RWPE2 (cell line): ENCODE measurements at regions not wholly inside any gene's neighbourhood (a gene's known extent, or its start where the extent isn't known, plus 50 kb on each side); places are given as distances from the start of the nearest gene placed in this dataset.

Experiments used
- ATAC-seq: fragments of 200-7000 bp; cut with Tn5 transposase; 3 replicates; pipeline ENCODE4 v1.9.1; 2021; ENCODE audit warnings: low read depth
- DNase-seq: peaks from one replicate; pipeline ENCODE4 v3.0.0-alpha.2; 2020; ENCODE audit warnings: low spot score
- H3K27ac ChIP-seq: fragments of 450-650 bp; 2 replicates; pipeline ENCODE4 v1.5.1; 2017; ENCODE audit warnings: mild to moderate bottlenecking; ENCODE audit not compliant: poor library complexity, severe bottlenecking
- H3K27me3 ChIP-seq: fragments of 250-450 bp; sonication (Bioruptor Pico); 2 replicates; pipeline ENCODE4 v1.5.1; 2021; ENCODE audit warnings: mild to moderate bottlenecking, moderate library complexity; ENCODE audit not compliant: insufficient read depth, poor library complexity, severe bottlenecking
- H3K36me3 ChIP-seq: fragments of 250-450 bp; sonication (Bioruptor Pico); 2 replicates; pipeline ENCODE4 v1.5.1; 2020; ENCODE audit warnings: low read depth, mild to moderate bottlenecking, moderate library complexity
- H3K4me1 ChIP-seq: fragments of 250-450 bp; sonication (Bioruptor Pico); 2 replicates; pipeline ENCODE4 v1.5.1; 2021; ENCODE audit warnings: mild to moderate bottlenecking, moderate library complexity; ENCODE audit not compliant: insufficient read depth, poor library complexity, severe bottlenecking
- H3K4me3 ChIP-seq: fragments of 250-450 bp; sonication (Bioruptor Pico); 2 replicates; pipeline ENCODE4 v1.5.1; 2021; ENCODE audit warnings: mild to moderate bottlenecking, moderate library complexity; ENCODE audit not compliant: severe bottlenecking
- H3K9me3 ChIP-seq: fragments of 250-450 bp; sonication (Bioruptor Pico); 2 replicates; pipeline ENCODE4 v1.5.1; 2021; ENCODE audit warnings: mild to moderate bottlenecking, moderate library complexity; ENCODE audit not compliant: severe bottlenecking
- TF ChIP-seq, protein P1 (sequence below): fragments of 450-650 bp; IDR thresholded peaks from one replicate; pipeline ENCODE4 v1.5.1; 2017; ENCODE audit warnings: mild to moderate bottlenecking, moderate library complexity; ENCODE audit not compliant: poor library complexity, severe bottlenecking

- no peak for ATAC-seq
- no peak overlapping the region for H3K4me3 ChIP-seq
- no peaks in the 10 kb centered on the region for H3K9me3 ChIP-seq
- DNase-seq: no peak
- no peak overlapping the region for H3K27ac ChIP-seq
- H3K27me3 ChIP-seq: no peaks in the 10 kb centered on the region
- TF ChIP-seq, protein P1, sequence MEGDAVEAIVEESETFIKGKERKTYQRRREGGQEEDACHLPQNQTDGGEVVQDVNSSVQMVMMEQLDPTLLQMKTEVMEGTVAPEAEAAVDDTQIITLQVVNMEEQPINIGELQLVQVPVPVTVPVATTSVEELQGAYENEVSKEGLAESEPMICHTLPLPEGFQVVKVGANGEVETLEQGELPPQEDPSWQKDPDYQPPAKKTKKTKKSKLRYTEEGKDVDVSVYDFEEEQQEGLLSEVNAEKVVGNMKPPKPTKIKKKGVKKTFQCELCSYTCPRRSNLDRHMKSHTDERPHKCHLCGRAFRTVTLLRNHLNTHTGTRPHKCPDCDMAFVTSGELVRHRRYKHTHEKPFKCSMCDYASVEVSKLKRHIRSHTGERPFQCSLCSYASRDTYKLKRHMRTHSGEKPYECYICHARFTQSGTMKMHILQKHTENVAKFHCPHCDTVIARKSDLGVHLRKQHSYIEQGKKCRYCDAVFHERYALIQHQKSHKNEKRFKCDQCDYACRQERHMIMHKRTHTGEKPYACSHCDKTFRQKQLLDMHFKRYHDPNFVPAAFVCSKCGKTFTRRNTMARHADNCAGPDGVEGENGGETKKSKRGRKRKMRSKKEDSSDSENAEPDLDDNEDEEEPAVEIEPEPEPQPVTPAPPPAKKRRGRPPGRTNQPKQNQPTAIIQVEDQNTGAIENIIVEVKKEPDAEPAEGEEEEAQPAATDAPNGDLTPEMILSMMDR: no peak
- H3K36me3 ChIP-seq: no peaks in the 10 kb centered on the region
- H3K4me1 ChIP-seq: no peaks in the 10 kb centered on the region
Observed at GRCh38 chr1:177561436-177561835, 390.7 kb downstream of the BRINP2 start.

DNA sequence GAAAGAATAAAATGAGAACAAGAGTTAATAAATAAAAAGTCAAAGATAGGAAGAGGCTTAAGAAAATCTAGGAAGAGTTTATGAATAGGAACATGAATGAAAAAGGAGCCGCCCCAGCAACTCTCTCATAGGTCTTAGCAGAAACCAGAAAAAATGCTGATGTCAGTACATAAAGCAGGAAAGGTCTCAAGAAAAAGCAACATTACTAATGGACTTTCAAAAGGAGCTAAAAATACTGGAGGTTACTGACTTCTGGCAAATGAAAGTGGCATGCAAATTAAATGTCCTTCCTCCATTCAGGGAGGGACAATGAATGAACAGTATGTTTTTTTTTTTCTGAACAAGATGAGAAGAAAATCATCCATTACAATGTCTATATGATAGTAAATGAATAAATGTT, 387.6 kb downstream of the BRINP2 start:
- Histone ChIP-seq H3K4me1 (no peaks in the 10 kb centered on the region), H3K9me3 (no peaks in the 10 kb centered on the region), H3K27ac (no peak overlapping the region), H3K36me3 (no peaks in the 10 kb centered on the region), H3K27me3 (no peaks in the 10 kb centered on the region), H3K4me3 (no peak overlapping the region)
- no peak for DNase-seq
- TF ChIP-seq, protein P1: no peak
- ATAC-seq: no peak

DNA sequence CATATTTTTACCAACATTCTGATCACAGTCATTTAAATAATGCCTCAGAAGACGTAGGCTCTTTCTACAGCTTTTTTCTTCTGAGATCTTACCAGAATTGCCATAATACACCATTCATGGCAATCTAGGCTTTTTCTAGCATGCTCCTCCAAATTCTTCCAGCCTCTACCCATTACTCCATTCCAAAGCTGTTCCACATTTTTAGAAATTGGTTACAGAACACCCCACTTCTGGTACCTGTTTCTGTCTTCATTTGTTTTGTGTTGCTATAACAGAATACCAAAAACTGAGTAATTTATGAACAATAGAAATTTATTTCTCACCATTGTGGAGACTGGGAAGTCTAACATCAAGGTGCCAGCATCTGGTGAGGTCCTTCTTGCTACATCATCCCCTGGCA, 385.4 kb downstream of the BRINP2 start:
- TF ChIP-seq, protein P1: no peak
- Histone ChIP-seq H3K4me1 (no peaks in the 10 kb centered on the region), H3K36me3 (no peaks in the 10 kb centered on the region), H3K4me3 (no peak overlapping the region), H3K27ac (no peak overlapping the region), H3K9me3 (no peaks in the 10 kb centered on the region), H3K27me3 (no peaks in the 10 kb centered on the region)
- ATAC-seq: no peak
- no peak for DNase-seq

DNA sequence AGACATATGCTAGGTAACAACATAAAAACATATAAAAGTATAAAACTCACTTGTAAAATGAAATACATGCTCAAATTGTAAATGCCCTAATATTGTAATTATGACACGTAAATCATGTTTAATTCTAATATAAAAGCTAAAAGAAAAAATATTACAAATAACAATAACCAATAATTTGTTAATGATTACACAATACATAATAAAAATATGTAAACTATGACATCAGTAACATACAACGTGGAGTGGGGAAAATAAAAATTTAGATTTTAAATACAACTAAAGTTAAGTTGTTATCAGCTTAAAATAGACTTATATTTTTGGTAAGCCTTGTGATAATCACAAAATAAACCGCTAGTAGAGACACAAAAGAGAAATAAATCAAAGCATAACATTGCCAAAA, 376.4 kb downstream of the BRINP2 start:
- Histone ChIP-seq H3K27ac (no peak overlapping the region), H3K4me1 (no peaks in the 10 kb centered on the region), H3K9me3 (no peaks in the 10 kb centered on the region), H3K27me3 (no peaks in the 10 kb centered on the region), H3K4me3 (no peak overlapping the region), H3K36me3 (no peaks in the 10 kb centered on the region)
- ATAC-seq: no peak
- no peak for DNase-seq
- TF ChIP-seq, protein P1: no peak

GRCh38 chr1:177546346-177546745, 375.6 kb downstream of the BRINP2 start:
- Histone ChIP-seq H3K4me1 (no peaks in the 10 kb centered on the region), H3K36me3 (no peaks in the 10 kb centered on the region), H3K9me3 (no peaks in the 10 kb centered on the region), H3K27ac (no peak overlapping the region), H3K27me3 (no peaks in the 10 kb centered on the region), H3K4me3 (no peak overlapping the region)
- TF ChIP-seq, protein P1: no peak
- DNase-seq: no peak
- ATAC-seq: no peak
